ENCODE measurements at regions not wholly inside any gene's neighbourhood (a gene's known extent, or its start where the extent isn't known, plus 50 kb on each side); places are given as distances from the start of the nearest gene placed in this dataset.

DNA sequence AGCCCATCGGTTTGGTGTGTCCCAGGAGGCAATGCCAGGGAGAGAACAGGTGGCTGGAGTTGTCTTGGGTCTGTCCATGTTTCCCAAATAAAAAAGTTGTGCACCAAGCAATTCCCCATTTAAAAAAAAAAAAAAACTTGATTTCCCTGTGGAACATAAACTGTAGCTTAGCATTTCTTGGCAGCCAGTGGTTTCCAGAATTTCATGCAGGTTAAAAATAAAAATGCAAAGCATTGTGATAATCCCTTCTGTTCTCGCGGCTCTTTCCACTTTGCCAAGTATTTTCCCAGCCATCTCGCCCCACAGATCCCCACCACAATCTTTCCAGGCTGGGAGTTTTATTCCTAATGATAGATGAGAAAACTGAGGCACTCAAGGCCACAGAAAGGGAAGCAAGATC, 51.4 kb upstream of the MSX1 start:
- Histone ChIP-seq H3K27me3 (ENCODE audit: control insufficient read depth, insufficient read depth, low read length) (no peaks in the 10 kb centered on the region), H3K27ac (ENCODE audit: low read depth, low read length) (no peak overlapping the region), H3K36me3 (ENCODE audit: control insufficient read depth, insufficient read depth, low read length) (no peaks in the 10 kb centered on the region), H3K9me3 (ENCODE audit: control insufficient read depth, insufficient read depth, low read length) (no peaks in the 10 kb centered on the region), H3K4me1 (ENCODE audit: control insufficient read depth, insufficient read depth, low read length) (peaks cover 22% of the 10 kb centered on the region), H3K4me3 (ENCODE audit: low read depth, low read length) (no peak overlapping the region)
- 100% methylated on average over 1 of the region's 4 CpGs for WGBS (ENCODE audit: insufficient coverage)
- peak in 1 of 6 donors; percentile 29 for DNase-seq (ENCODE audit: low read depth in 4 of 6, low spot score in 6 of 6)

DNA sequence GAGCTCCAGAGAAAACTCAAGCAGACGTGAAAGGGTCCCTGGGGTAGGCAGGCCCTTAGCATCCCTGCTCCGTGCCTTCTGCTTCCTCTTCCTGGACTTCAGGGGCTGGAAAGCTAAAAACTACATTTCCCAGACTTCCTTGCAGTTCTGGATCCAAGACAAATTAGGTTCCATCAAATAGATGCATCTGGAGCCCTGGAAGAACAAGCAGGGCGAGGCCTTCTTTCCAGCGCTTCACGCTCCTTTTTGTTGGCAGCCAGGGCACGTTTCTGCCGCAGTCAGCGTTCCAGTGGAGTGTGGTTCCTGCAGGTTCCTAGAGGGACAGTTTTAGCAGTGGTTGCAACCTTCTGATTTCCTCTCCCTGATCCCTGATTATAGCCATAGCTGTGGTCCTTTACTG, 53.6 kb upstream of the MSX1 start:
- Histone ChIP-seq H3K4me3 (ENCODE audit: low read depth, low read length) (no peak overlapping the region), H3K9me3 (ENCODE audit: control insufficient read depth, insufficient read depth, low read length) (no peaks in the 10 kb centered on the region), H3K4me1 (ENCODE audit: control insufficient read depth, insufficient read depth, low read length) (peaks cover 21% of the 10 kb centered on the region), H3K36me3 (ENCODE audit: control insufficient read depth, insufficient read depth, low read length) (no peaks in the 10 kb centered on the region), H3K27me3 (ENCODE audit: control insufficient read depth, insufficient read depth, low read length) (no peaks in the 10 kb centered on the region), H3K27ac (ENCODE audit: low read depth, low read length) (no peak overlapping the region)
- peak in 2 of 6 donors; percentile 48 to 84 for DNase-seq (ENCODE audit: low read depth in 4 of 6, low spot score in 6 of 6)
- WGBS (ENCODE audit: insufficient coverage): 69% methylated on average over 7 of the region's 8 CpGs

DNA sequence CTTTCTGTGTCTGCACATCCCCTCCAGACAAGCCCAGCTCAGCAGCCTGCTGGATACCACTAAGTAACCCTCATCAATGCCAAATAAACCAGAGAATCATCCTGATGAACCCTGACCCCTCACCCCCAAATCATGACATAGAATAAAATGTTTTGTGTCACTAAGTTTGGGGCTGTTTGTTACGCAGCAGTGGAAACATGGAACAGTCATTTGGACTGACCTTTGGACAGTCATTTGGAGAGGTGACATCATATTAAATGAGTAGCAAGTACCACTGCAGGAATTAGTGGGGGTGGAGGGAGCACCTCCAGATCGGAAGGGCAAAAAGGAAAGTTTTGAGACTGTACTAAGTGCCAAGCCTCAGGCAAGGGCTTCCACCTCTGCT, 55.6 kb upstream of the MSX1 start:
- Histone ChIP-seq H3K4me3 (ENCODE audit: low read depth, low read length) (no peak overlapping the region), H3K9me3 (ENCODE audit: control insufficient read depth, insufficient read depth, low read length) (no peaks in the 10 kb centered on the region), H3K27ac (ENCODE audit: low read depth, low read length) (no peak overlapping the region), H3K36me3 (ENCODE audit: control insufficient read depth, insufficient read depth, low read length) (no peaks in the 10 kb centered on the region), H3K27me3 (ENCODE audit: control insufficient read depth, insufficient read depth, low read length) (no peaks in the 10 kb centered on the region), H3K4me1 (ENCODE audit: control insufficient read depth, insufficient read depth, low read length) (peaks cover 12% of the 10 kb centered on the region)
- 100% methylated on average over 1 of the region's 2 CpGs for WGBS (ENCODE audit: insufficient coverage)
- no peak for DNase-seq (ENCODE audit: low read depth in 4 of 6, low spot score in 6 of 6)

GRCh38 chr4:4803216-4803911, 56.1 kb upstream of the MSX1 start:
- Histone ChIP-seq H3K27ac (ENCODE audit: low read depth, low read length) (no peak overlapping the region), H3K27me3 (ENCODE audit: control insufficient read depth, insufficient read depth, low read length) (no peaks in the 10 kb centered on the region), H3K4me3 (ENCODE audit: low read depth, low read length) (no peak overlapping the region), H3K36me3 (ENCODE audit: control insufficient read depth, insufficient read depth, low read length) (no peaks in the 10 kb centered on the region), H3K9me3 (ENCODE audit: control insufficient read depth, insufficient read depth, low read length) (no peaks in the 10 kb centered on the region), H3K4me1 (ENCODE audit: control insufficient read depth, insufficient read depth, low read length) (peaks cover 12% of the 10 kb centered on the region)
- DNase-seq (ENCODE audit: low read depth in 4 of 6, low spot score in 6 of 6): no peak
- 91% methylated on average over 4 of the region's 5 CpGs for WGBS (ENCODE audit: insufficient coverage)

DNA sequence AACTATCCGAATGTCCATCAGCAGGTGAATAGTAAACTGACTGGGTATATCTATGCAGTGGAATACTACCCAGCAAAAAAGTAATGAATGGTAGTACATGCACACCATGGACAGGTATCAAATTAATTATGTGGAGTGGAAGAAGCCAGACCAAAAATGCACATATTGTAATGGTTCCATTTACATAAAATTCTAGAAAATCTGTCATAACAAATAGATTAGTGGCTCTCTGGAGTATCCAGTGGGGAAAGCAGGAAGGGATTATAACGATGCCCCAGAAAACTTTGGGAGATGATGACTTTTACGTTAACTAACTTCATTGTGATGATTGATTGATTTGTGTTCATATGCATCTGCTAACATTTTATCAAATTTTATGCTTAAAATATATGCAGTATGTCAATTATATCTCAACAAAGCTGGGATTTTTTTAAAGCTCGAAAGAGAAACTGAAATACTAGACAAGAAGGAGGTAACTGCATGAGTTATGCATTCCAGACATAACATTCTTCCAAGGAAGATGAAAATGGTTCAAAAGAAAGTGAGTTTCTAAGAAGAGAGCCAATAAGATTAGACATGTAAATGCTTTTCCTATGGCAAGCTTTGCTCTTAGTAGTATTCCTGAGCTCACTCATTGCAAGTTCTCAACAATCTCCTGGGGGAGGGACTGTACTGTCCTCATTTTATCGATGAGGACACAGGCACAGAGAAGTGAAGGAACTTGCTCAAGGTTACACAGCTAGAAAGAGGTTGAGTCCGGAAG, 58.6 kb upstream of the MSX1 start:
- Histone ChIP-seq H3K4me1 (ENCODE audit: control insufficient read depth, insufficient read depth, low read length) (peaks cover 12% of the 10 kb centered on the region), H3K27me3 (ENCODE audit: control insufficient read depth, insufficient read depth, low read length) (no peaks in the 10 kb centered on the region), H3K4me3 (ENCODE audit: low read depth, low read length) (no peak overlapping the region), H3K9me3 (ENCODE audit: control insufficient read depth, insufficient read depth, low read length) (no peaks in the 10 kb centered on the region), H3K36me3 (ENCODE audit: control insufficient read depth, insufficient read depth, low read length) (no peaks in the 10 kb centered on the region), H3K27ac (ENCODE audit: low read depth, low read length) (no peak overlapping the region)
- WGBS (ENCODE audit: insufficient coverage): 100% methylated on average over 1 of the region's 6 CpGs
- no peak for DNase-seq (ENCODE audit: low read depth in 4 of 6, low spot score in 6 of 6)

DNA sequence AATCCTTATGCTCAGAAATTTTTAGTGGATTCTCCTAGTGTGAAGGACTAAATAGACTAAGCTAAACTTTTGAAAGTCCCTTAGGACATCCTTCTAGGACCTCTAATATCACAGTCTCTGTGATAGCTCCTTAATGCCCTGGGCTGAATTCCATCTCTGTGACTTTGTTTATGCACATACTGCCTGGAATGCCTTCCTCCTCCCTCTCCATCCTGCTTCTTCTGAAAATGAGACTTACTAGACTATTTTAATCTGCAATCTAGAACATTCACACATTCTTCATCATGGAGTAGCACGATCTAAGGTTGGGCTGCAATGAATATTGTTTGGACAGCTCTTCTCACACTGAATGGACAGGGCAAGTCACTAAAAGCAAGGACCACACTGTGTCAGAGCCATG, 65.0 kb upstream of the MSX1 start:
- Histone ChIP-seq H3K4me3 (ENCODE audit: low read depth, low read length) (no peak overlapping the region), H3K27ac (ENCODE audit: low read depth, low read length) (no peak overlapping the region), H3K4me1 (ENCODE audit: control insufficient read depth, insufficient read depth, low read length) (peaks cover 11% of the 10 kb centered on the region), H3K36me3 (ENCODE audit: control insufficient read depth, insufficient read depth, low read length) (no peaks in the 10 kb centered on the region), H3K27me3 (ENCODE audit: control insufficient read depth, insufficient read depth, low read length) (no peaks in the 10 kb centered on the region), H3K9me3 (ENCODE audit: control insufficient read depth, insufficient read depth, low read length) (no peaks in the 10 kb centered on the region)
- no peak for DNase-seq (ENCODE audit: low read depth in 4 of 6, low spot score in 6 of 6)
- WGBS (ENCODE audit: insufficient coverage): 86% methylated on average over 1 of the region's 1 CpG

- DNase-seq (ENCODE audit: low read depth in 4 of 6, low spot score in 6 of 6): no peak
- peaks cover 11% of the 10 kb centered on the region for H3K4me1 ChIP-seq (ENCODE audit: control insufficient read depth, insufficient read depth, low read length)
- no peaks in the 10 kb centered on the region for H3K27me3 ChIP-seq (ENCODE audit: control insufficient read depth, insufficient read depth, low read length)
- peaks cover 7% of the 10 kb centered on the region for H3K9me3 ChIP-seq (ENCODE audit: control insufficient read depth, insufficient read depth, low read length)
- H3K4me3 ChIP-seq (ENCODE audit: low read depth, low read length): no peak overlapping the region
- 83% methylated on average over 2 of the region's 4 CpGs for WGBS (ENCODE audit: insufficient coverage)
- no peak overlapping the region for H3K27ac ChIP-seq (ENCODE audit: low read depth, low read length)
- no peaks in the 10 kb centered on the region for H3K36me3 ChIP-seq (ENCODE audit: control insufficient read depth, insufficient read depth, low read length)
These were observed 67.0 kb upstream of the MSX1 start for GRCh38 chr4:4792466-4792865.

DNA sequence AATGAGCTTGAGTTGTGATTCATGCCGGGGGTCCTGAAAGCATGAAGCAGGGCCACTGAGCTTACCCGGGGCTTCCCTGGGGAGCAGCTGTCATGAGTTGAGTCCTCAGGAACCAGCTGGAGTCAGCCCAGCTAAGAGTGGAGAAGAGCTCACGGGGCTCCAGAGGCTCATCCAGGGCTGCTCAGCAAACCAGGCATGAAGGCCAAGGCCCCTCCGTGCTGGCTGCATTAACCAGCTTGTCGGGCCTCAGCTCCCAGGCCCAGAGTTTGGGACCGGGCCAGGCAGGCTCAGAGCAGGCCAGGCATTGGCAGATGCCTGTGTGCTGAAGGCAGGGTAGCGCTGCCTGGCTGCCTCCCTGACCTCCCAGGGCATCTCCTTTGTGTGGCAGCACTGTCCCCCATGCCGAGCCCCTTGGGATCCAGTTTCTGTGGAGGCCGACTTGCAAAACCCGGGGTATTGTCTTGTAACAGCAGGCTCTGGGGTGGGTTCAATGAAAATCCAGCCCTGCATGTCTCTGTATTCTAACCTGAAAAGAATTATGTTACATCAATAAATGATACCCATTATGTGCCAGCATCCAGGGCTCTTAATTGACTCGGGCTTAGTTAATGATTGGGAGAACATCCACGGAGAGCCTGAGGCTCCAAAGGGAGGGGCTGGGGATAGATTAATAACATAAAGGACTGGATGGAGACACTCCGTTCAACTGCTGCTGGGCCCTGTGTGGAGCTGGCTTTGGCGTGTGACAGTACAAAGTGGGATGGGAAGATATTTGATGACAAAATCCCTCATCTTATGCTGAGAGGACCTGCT, 68.0 kb upstream of the MSX1 start:
- Histone ChIP-seq H3K36me3 (ENCODE audit: control insufficient read depth, insufficient read depth, low read length) (no peaks in the 10 kb centered on the region), H3K4me3 (ENCODE audit: low read depth, low read length) (no peak overlapping the region), H3K27ac (ENCODE audit: low read depth, low read length) (no peak overlapping the region), H3K4me1 (ENCODE audit: control insufficient read depth, insufficient read depth, low read length) (peaks cover 11% of the 10 kb centered on the region), H3K27me3 (ENCODE audit: control insufficient read depth, insufficient read depth, low read length) (no peaks in the 10 kb centered on the region), H3K9me3 (ENCODE audit: control insufficient read depth, insufficient read depth, low read length) (peaks cover 7% of the 10 kb centered on the region)
- peak in 4 of 6 donors; percentile 62 to 89 (median 74) for DNase-seq (ENCODE audit: low read depth in 4 of 6, low spot score in 6 of 6)
- 23% methylated on average over 14 of the region's 14 CpGs for WGBS (ENCODE audit: insufficient coverage)

DNA sequence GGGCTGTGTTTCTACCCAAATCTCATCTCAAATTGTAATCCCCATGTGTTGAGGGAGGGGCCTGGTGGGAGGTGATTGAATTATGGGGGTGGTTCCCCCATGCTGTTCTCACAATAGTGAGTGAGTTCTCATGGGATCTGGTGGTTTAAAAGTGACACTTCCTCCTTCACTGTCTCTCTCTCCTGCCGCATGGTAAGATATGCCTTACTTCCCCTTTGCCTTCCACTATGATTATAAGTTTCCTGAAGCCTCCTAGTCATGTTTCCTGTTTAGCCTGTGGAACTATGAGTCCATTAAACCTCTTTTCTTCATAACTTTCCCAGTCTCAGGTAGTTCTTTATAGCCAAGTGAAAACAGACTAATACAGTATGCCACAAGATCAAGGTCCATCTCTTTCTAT, 70.0 kb upstream of the MSX1 start:
- Histone ChIP-seq H3K9me3 (ENCODE audit: control insufficient read depth, insufficient read depth, low read length) (peaks cover 7% of the 10 kb centered on the region), H3K27ac (ENCODE audit: low read depth, low read length) (no peak overlapping the region), H3K36me3 (ENCODE audit: control insufficient read depth, insufficient read depth, low read length) (no peaks in the 10 kb centered on the region), H3K4me3 (ENCODE audit: low read depth, low read length) (no peak overlapping the region), H3K4me1 (ENCODE audit: control insufficient read depth, insufficient read depth, low read length) (peaks cover 13% of the 10 kb centered on the region), H3K27me3 (ENCODE audit: control insufficient read depth, insufficient read depth, low read length) (no peaks in the 10 kb centered on the region)
- no peak for DNase-seq (ENCODE audit: low read depth in 4 of 6, low spot score in 6 of 6)
- WGBS (ENCODE audit: insufficient coverage): no CpG with 5 or more reads among the region's 1 CpG
